Lung (tissue), 11 donors: ENCODE measurements at regions not wholly inside any gene's neighbourhood (a gene's known extent, or its start where the extent isn't known, plus 50 kb on each side); places are given as distances from the start of the nearest gene placed in this dataset.

ENCODE experiments used
- ATAC-seq: fragments of 200-7000 bp; cut with Tn5 transposase; one replicate; pipeline ENCODE4 v1.9.1; 2020; ENCODE audit warnings: moderate number of reproducible peaks; ENCODE audit not compliant: insufficient read depth, low FRiP score
- DNase-seq, 3 donors: peaks; one replicate each; pipeline ENCODE4 v3.0.0-alpha.2; 2013 to 2017
- H3K27ac ChIP-seq, 2 donors: one replicate each; pipeline ENCODE4 v1.5.1; 2013; ENCODE audit warnings: mild to moderate bottlenecking in 2 of 2, moderate library complexity in 2 of 2, control low read depth in 1 of 2, inconsistent platforms in 1 of 2, low read depth in 1 of 2, low read length in 1 of 2
- H3K27me3 ChIP-seq, 3 donors: one replicate each; pipeline ENCODE4 v1.5.1; 2013; ENCODE audit warnings: low read length in 2 of 3; ENCODE audit not compliant: control insufficient read depth in 3 of 3, insufficient read depth in 3 of 3
- H3K36me3 ChIP-seq, 4 donors: one replicate each; pipeline ENCODE4 v1.5.1; 2013; ENCODE audit warnings: low read length in 4 of 4, mild to moderate bottlenecking in 1 of 4, moderate library complexity in 1 of 4; ENCODE audit not compliant: control insufficient read depth in 4 of 4, insufficient read depth in 4 of 4
- H3K4me1 ChIP-seq, 5 donors: one replicate each; pipeline ENCODE4 v1.5.1; 2013; ENCODE audit warnings: low read length in 5 of 5, mild to moderate bottlenecking in 2 of 5, moderate library complexity in 1 of 5; ENCODE audit not compliant: control insufficient read depth in 5 of 5, insufficient read depth in 5 of 5
- H3K4me3 ChIP-seq: one replicate; pipeline ENCODE4 v1.5.1; 2013; ENCODE audit warnings: mild to moderate bottlenecking, control low read depth, moderate library complexity
- H3K9ac ChIP-seq, 2 donors: one replicate each; pipeline ENCODE4 v1.5.1; 2013; ENCODE audit warnings: low read length in 2 of 2, control low read depth in 1 of 2; ENCODE audit not compliant: insufficient read depth in 1 of 2
- H3K9me3 ChIP-seq, 4 donors: one replicate each; pipeline ENCODE4 v1.5.1; 2013; ENCODE audit warnings: low read length in 3 of 4, mild to moderate bottlenecking in 1 of 4, moderate library complexity in 1 of 4; ENCODE audit not compliant: control insufficient read depth in 4 of 4, insufficient read depth in 3 of 4
- WGBS, 2 donors: extraction: QIAGEN DNeasy Blood & Tissue Kit; methylation state at CpG; one replicate each; pipeline ENCODE4 v1.1.7; 2013; 5-methylcytosine and 5-hydroxymethylcytosine counted together
- TF ChIP-seq, protein P1 (sequence below): IDR thresholded peaks from 2 replicates; pipeline ENCODE4 v1.5.1; 2012; ENCODE audit warnings: mild to moderate bottlenecking; ENCODE audit errors: control extremely low read depth, extremely low read depth
- donor health status: control.
- donor health status: control.
- donor health status: Bipolar disorder and iron deficiency.
- donor health status: healthy.
- donor health status: DM: yes; HTN: yes; CAD: no.

DNA sequence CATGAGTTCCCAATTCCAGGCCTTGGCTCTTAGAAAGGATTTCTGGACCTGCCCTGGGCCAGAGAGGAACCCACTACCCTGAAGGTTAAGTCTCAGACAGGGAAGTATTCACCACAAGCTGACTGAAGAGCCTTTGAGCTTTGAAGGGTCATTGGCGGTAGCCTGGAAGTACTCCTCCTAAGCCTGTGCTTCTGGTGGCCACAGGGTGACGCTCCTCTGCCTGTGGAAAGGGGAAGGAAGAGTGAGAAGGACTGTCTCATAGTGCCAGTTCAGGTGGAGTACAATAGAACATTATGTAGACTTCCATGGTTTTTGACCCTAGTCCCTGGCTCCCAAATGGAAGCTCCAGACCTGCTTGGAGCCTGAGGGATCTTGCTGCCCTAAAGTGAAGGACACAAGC is 1233.2 kb upstream of the CDH6 start:
- no peak overlapping the region for H3K9ac ChIP-seq
- 59 to 70% methylated on average over 2 of the region's 2 CpGs for WGBS, 2 donors
- H3K36me3 ChIP-seq = no peaks in the 10 kb centered on the region
- H3K4me3 ChIP-seq = no peak overlapping the region
- TF ChIP-seq, protein P1, sequence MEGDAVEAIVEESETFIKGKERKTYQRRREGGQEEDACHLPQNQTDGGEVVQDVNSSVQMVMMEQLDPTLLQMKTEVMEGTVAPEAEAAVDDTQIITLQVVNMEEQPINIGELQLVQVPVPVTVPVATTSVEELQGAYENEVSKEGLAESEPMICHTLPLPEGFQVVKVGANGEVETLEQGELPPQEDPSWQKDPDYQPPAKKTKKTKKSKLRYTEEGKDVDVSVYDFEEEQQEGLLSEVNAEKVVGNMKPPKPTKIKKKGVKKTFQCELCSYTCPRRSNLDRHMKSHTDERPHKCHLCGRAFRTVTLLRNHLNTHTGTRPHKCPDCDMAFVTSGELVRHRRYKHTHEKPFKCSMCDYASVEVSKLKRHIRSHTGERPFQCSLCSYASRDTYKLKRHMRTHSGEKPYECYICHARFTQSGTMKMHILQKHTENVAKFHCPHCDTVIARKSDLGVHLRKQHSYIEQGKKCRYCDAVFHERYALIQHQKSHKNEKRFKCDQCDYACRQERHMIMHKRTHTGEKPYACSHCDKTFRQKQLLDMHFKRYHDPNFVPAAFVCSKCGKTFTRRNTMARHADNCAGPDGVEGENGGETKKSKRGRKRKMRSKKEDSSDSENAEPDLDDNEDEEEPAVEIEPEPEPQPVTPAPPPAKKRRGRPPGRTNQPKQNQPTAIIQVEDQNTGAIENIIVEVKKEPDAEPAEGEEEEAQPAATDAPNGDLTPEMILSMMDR = no peak
- ATAC-seq (no peak), DNase-seq (no peak)
- no peaks in the 10 kb centered on the region for H3K27me3 ChIP-seq
- H3K4me1 ChIP-seq = no peaks in the 10 kb centered on the region
- no peak overlapping the region for H3K27ac ChIP-seq
- peaks cover 0 to 4% (median 0%) of the 10 kb centered on the region in 4 donors for H3K9me3 ChIP-seq

DNA sequence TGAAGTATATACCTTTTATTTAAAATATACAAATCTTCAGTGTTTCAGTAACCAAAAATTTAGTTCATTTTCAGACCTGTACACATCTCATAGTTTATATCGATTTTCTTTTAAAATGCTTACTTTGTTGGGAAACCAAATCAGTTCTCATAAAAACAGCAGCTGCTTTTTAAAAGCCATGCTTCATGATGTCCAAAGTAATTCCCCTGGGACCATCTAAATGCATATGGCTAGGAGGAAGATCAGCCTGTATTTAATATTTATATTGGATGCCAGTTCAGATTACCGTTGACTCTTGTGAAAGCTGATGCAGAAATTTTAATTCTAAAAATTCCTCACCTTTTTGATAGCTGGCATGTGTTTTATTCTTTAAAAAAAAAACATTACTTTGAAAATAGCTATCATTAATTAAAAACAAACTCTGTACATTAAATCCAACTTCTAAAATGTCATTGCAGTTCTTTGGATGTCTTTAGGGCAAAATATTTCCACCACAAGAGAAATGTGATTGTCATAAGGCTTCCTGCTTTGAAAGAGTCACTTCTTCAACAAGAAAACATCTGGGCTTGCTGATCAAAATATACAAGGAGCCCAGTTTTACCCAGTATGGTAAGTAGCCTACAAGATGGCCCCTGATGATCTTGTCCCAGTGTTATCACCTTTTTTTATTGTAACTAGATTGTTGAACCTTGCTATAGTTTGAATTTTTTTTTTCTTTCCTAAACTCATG is 1242.9 kb upstream of the CDH6 start:
- Histone ChIP-seq H3K36me3 (no peaks in the 10 kb centered on the region), H3K27ac (no peak overlapping the region), H3K9ac (no peak overlapping the region), H3K9me3 (peaks cover 0 to 1% (median 0%) of the 10 kb centered on the region in 4 donors), H3K27me3 (no peaks in the 10 kb centered on the region), H3K4me3 (no peak overlapping the region), H3K4me1 (no peaks in the 10 kb centered on the region)
- WGBS, 2 donors = 89 to 92% methylated on average over 2 of the region's 2 CpGs
- ATAC-seq = no peak
- no peak for DNase-seq
- TF ChIP-seq, protein P1 = no peak

DNA sequence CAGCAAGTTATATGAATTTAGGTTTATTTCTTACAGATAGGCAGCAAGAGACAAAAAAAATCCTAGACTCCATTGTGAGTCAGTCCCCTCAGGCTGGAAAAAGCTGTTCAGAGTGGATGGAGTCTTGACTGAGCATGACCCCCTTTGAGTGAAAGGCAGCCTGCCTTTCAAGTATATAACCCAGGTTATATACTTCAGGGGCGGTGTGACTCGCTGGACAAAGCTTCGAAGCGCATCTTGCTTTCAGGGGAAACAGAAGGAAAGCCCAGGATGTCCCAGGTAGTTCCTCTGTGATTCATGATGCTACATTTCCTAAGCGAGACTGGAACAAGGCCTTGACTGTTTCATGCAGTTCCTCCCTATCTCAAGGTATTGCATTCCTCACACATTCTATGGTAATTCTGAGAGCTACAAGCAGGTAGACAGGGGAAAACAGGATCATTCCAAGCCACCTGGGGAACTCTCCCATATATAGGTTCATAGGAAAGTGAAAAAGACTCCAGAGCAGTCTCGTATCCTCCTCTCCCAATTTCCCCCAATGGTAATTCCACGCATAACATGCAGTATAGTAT is 1244.1 kb upstream of the CDH6 start:
- WGBS, 2 donors = 81 to 88% methylated on average over 7 of the region's 7 CpGs
- H3K27ac ChIP-seq = no peak overlapping the region
- no peaks in the 10 kb centered on the region for H3K36me3 ChIP-seq
- H3K27me3 ChIP-seq = no peaks in the 10 kb centered on the region
- H3K9ac ChIP-seq = no peak overlapping the region
- peaks cover 0 to 1% (median 0%) of the 10 kb centered on the region in 4 donors for H3K9me3 ChIP-seq
- no peak overlapping the region for H3K4me3 ChIP-seq
- ATAC-seq (no peak), DNase-seq (no peak)
- TF ChIP-seq, protein P1 = no peak
- H3K4me1 ChIP-seq = no peaks in the 10 kb centered on the region

DNA sequence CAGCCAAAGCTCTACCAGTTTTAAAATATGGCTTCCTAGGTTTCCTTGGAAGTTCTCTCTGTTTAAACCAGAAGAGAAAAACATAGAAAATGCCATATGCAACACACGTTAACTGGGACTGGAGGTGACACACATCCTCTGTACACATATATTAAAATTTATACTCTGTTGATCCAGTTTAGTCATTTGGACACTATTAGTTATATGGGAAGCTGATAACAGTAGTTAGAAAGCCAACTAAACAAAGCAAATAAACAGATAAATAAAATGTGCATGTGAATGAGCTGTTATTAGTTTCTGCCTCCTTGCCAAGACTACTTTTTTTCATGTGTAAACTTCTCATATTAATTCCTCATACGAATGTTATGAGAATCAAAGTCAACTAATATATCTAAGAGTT is 1249.2 kb upstream of the CDH6 start:
- no peaks in the 10 kb centered on the region for H3K4me1 ChIP-seq

More for the DNA sequence above, 1249.2 kb upstream of the CDH6 start:
- H3K9ac ChIP-seq = no peak overlapping the region
- 85 to 88% methylated on average over 2 of the region's 2 CpGs for WGBS, 2 donors
- H3K27ac ChIP-seq = no peak overlapping the region
- ATAC-seq (no peak), DNase-seq (no peak)
- no peaks in the 10 kb centered on the region for H3K27me3 ChIP-seq
- peaks cover 0 to 1% (median 0%) of the 10 kb centered on the region in 4 donors for H3K9me3 ChIP-seq
- no peak overlapping the region for H3K4me3 ChIP-seq
- TF ChIP-seq, protein P1 = no peak
- no peaks in the 10 kb centered on the region for H3K36me3 ChIP-seq
